ENCODE measurements at regions not wholly inside any gene's neighbourhood (a gene's known extent, or its start where the extent isn't known, plus 50 kb on each side); places are given as distances from the start of the nearest gene placed in this dataset.

GRCh38 chr9:90002397-90003271 lies 397.8 kb downstream of the GADD45G start:
- TF ChIP-seq RAD21 (conservative IDR thresholded peaks at IDR 0.05) (peak; percentile 51), SMC3 (conservative IDR thresholded peaks at IDR 0.05; ENCODE audit: poor library complexity) (peak; percentile 47), TAF1 (IDR thresholded peaks at IDR 0.05; ENCODE audit: low read depth) (no peak), EP300 (conservative IDR thresholded peaks at IDR 0.05; ENCODE audit: poor library complexity, severe bottlenecking) (peak; percentile 90), REST (IDR thresholded peaks at IDR 0.05; ENCODE audit: borderline replicate concordance) (peak; percentile 87), MXI1 (conservative IDR thresholded peaks at IDR 0.05; ENCODE audit: poor library complexity, severe bottlenecking) (peak; percentile 51), POLR2AphosphoS5 (IDR thresholded peaks at IDR 0.05) (peak; percentile 54), EZH2 (IDR thresholded peaks at IDR 0.05; ENCODE audit: borderline replicate concordance, insufficient read depth, low read length, poor library complexity, severe bottlenecking) (no peak), CTCF (IDR thresholded peaks at IDR 0.05; ENCODE audit: poor library complexity, severe bottlenecking) (no peak)
- H3K9me3 ChIP-seq (ENCODE audit: low read length) = no peaks in the 10 kb centered on the region
- peak overlapping the region; percentile 40 for H3K9ac ChIP-seq (ENCODE audit: low read length)
- no peaks in the 10 kb centered on the region for H3K9me2 ChIP-seq (ENCODE audit: insufficient read depth, low read length)
- no peaks in the 10 kb centered on the region for H4K20me1 ChIP-seq (ENCODE audit: insufficient read depth)
- no peaks in the 10 kb centered on the region for H3K79me2 ChIP-seq (replicated peaks; ENCODE audit: insufficient read depth, low read length)
- peak overlapping the region; percentile 75 for H3K27ac ChIP-seq (ENCODE audit: low read length)
- no peak overlapping the region for H2AFZ ChIP-seq (ENCODE audit: low read depth, low read length)
- no peaks in the 10 kb centered on the region for H3K27me3 ChIP-seq (ENCODE audit: insufficient read depth, low read depth, low read length)
- no peaks in the 10 kb centered on the region for H3K36me3 ChIP-seq (ENCODE audit: insufficient read depth, low read length)
- H3K4me2 ChIP-seq (ENCODE audit: low read length) = peak overlapping the region; percentile 15
- H3K4me3 ChIP-seq (ENCODE audit: low read length) = peak overlapping the region; percentile 32
- H3F3A ChIP-seq (ENCODE audit: insufficient read depth, low read length, poor library complexity, severe bottlenecking) = no peaks in the 10 kb centered on the region

GRCh38 chr9:90005388-90005787 lies 400.6 kb downstream of the GADD45G start:
- Histone ChIP-seq H3K27ac (ENCODE audit: low read length) (no peak overlapping the region), H3K79me2 (replicated peaks; ENCODE audit: insufficient read depth, low read length) (no peaks in the 10 kb centered on the region), H3K9me2 (ENCODE audit: insufficient read depth, low read length) (no peaks in the 10 kb centered on the region), H3K9ac (ENCODE audit: low read length) (no peak overlapping the region), H3K27me3 (ENCODE audit: insufficient read depth, low read depth, low read length) (no peaks in the 10 kb centered on the region), H3F3A (ENCODE audit: insufficient read depth, low read length, poor library complexity, severe bottlenecking) (no peaks in the 10 kb centered on the region), H3K36me3 (ENCODE audit: insufficient read depth, low read length) (no peaks in the 10 kb centered on the region), H4K20me1 (ENCODE audit: insufficient read depth) (no peaks in the 10 kb centered on the region), H3K4me2 (ENCODE audit: low read length) (no peak overlapping the region), H3K9me3 (ENCODE audit: low read length) (no peaks in the 10 kb centered on the region), H3K4me3 (ENCODE audit: low read length) (no peak overlapping the region), H2AFZ (ENCODE audit: low read depth, low read length) (no peak overlapping the region)
- TF ChIP-seq REST (IDR thresholded peaks at IDR 0.05; ENCODE audit: borderline replicate concordance) (no peak), EZH2 (IDR thresholded peaks at IDR 0.05; ENCODE audit: borderline replicate concordance, insufficient read depth, low read length, poor library complexity, severe bottlenecking) (no peak), TAF1 (IDR thresholded peaks at IDR 0.05; ENCODE audit: low read depth) (no peak), CTCF (IDR thresholded peaks at IDR 0.05; ENCODE audit: poor library complexity, severe bottlenecking) (no peak), SMC3 (conservative IDR thresholded peaks at IDR 0.05; ENCODE audit: poor library complexity) (no peak), POLR2AphosphoS5 (IDR thresholded peaks at IDR 0.05) (no peak), RAD21 (conservative IDR thresholded peaks at IDR 0.05) (no peak), EP300 (conservative IDR thresholded peaks at IDR 0.05; ENCODE audit: poor library complexity, severe bottlenecking) (no peak), MXI1 (conservative IDR thresholded peaks at IDR 0.05; ENCODE audit: poor library complexity, severe bottlenecking) (no peak)
